GM12865 (cell line): ENCODE measurements at regions not wholly inside any gene's neighbourhood (a gene's known extent, or its start where the extent isn't known, plus 50 kb on each side); places are given as distances from the start of the nearest gene placed in this dataset.
"Not testable (repeated sequence)": the region's sequence is repeated elsewhere in the genome, so short reads cannot be mapped to it uniquely, and the experiment has no call there.

Source experiments
- DNase-seq: peaks from one replicate; pipeline ENCODE4 v3.0.0; 2010; ENCODE audit warnings: low read depth
- H3K4me3 ChIP-seq: 2 replicates; pipeline ENCODE4 v1.5.1; 2011; ENCODE audit warnings: mild to moderate bottlenecking, low read depth, low read length, control low read depth
- CTCF ChIP-seq: IDR thresholded peaks from 2 replicates; pipeline ENCODE4 v1.5.1; 2011; ENCODE audit warnings: low read length, control low read depth, low read depth, inconsistent platforms; ENCODE audit not compliant: insufficient read depth; ENCODE audit errors: missing control alignments

- not testable (repeated sequence) for DNase-seq, H3K4me3 ChIP-seq
Observed at GRCh38 chr7:9919-10318, 182.5 kb upstream of the FAM20C start.

- DNase-seq, H3K4me3 ChIP-seq: not testable (repeated sequence)
Observed at GRCh38 chr7:32565-33280, 159.6 kb upstream of the FAM20C start.

GRCh38 chr7:35121-35541 lies 157.2 kb upstream of the FAM20C start:
- DNase-seq, H3K4me3 ChIP-seq: not testable (repeated sequence)

GRCh38 chr7:36539-36938 lies 155.8 kb upstream of the FAM20C start:
- not testable (repeated sequence) for DNase-seq, H3K4me3 ChIP-seq

- not testable (repeated sequence) for DNase-seq, H3K4me3 ChIP-seq
Observed at GRCh38 chr7:37656-38055, 154.7 kb upstream of the FAM20C start.

GRCh38 chr7:38444-38843 lies 153.9 kb upstream of the FAM20C start:
- H3K4me3 ChIP-seq, DNase-seq: not testable (repeated sequence)

- not testable (repeated sequence) for DNase-seq
Observed at GRCh38 chr7:39984-40740, 152.2 kb upstream of the FAM20C start.

GRCh38 chr7:40799-41750 lies 151.3 kb upstream of the FAM20C start:
- DNase-seq = no peak
- no peak for TF ChIP-seq CTCF
- no peak overlapping the region for H3K4me3 ChIP-seq

More at GRCh38 chr7:39984-40740, 152.2 kb upstream of the FAM20C start:
- not testable (repeated sequence) for H3K4me3 ChIP-seq

- no peak for DNase-seq
Observed at GRCh38 chr7:41917-42565, 150.3 kb upstream of the FAM20C start.

More at GRCh38 chr7:41917-42565, 150.3 kb upstream of the FAM20C start:
- no peak for TF ChIP-seq CTCF
- H3K4me3 ChIP-seq = no peak overlapping the region
